WTC11 (cell line): ENCODE measurements at regions not wholly inside any gene's neighbourhood (a gene's known extent, or its start where the extent isn't known, plus 50 kb on each side); places are given as distances from the start of the nearest gene placed in this dataset.

Experiments
- ATAC-seq: fragments of 200-7000 bp; cut with Tn5 transposase; 2 replicates; pipeline ENCODE4 v1.10.0; 2021; ENCODE audit warnings: mild to moderate bottlenecking, moderate library complexity
- CTCF ChIA-PET: fragments of 300-600 bp; sonication (Branson Sonifier 250); formaldehyde crosslinking; loops from one replicate; lab custom pipeline; 2021; ENCODE audit warnings: antibody characterized with exemption; lab: Charles Lee
- POLR2A ChIA-PET: fragments of 350-600 bp; sonication (Branson Sonifier 250); formaldehyde crosslinking; loops from one replicate; lab custom pipeline; 2021; ENCODE audit warnings: antibody characterized with exemption; lab: Charles Lee
- DNase-seq: peaks from one replicate; pipeline ENCODE4 v3.0.0; 2021; ENCODE audit warnings: low spot score
- H3K27ac Mint-ChIP-seq: 2 replicates; pipeline ENCODE4 v1.8.0; 2021; ENCODE audit warnings: mixed read lengths
- H3K27me3 Mint-ChIP-seq: 2 replicates; pipeline ENCODE4 v1.8.0; 2021; ENCODE audit warnings: low read depth, mild to moderate bottlenecking, moderate library complexity, mixed read lengths
- H3K36me3 Mint-ChIP-seq: 2 replicates; pipeline ENCODE4 v1.8.0; 2021; ENCODE audit warnings: mixed read lengths
- H3K4me1 Mint-ChIP-seq: 2 replicates; pipeline ENCODE4 v1.8.0; 2022; ENCODE audit warnings: mixed read lengths
- H3K4me3 Mint-ChIP-seq: 2 replicates; pipeline ENCODE4 v1.8.0; 2021; ENCODE audit warnings: mild to moderate bottlenecking, moderate library complexity, mixed read lengths
- H3K9me3 Mint-ChIP-seq: 2 replicates; pipeline ENCODE4 v1.8.0; 2021; ENCODE audit warnings: mixed read lengths
- AFF4 ChIP-seq: sonication (generic); formaldehyde crosslinking; IDR thresholded peaks from 2 replicates; pipeline ENCODE4 v1.8.1; 2023; ENCODE audit warnings: mild to moderate bottlenecking, missing genetic modification reagents, borderline replicate concordance
- ARID4B ChIP-seq: sonication (generic); formaldehyde crosslinking; IDR thresholded peaks from 2 replicates; pipeline ENCODE4 v1.8.0; 2023; ENCODE audit warnings: missing genetic modification reagents, mild to moderate bottlenecking, borderline replicate concordance
- ATF2 ChIP-seq: sonication (generic); formaldehyde crosslinking; IDR thresholded peaks from 2 replicates; pipeline ENCODE4 v1.8.1; 2022; ENCODE audit warnings: low read depth, missing genetic modification reagents, borderline replicate concordance
- ATF6 ChIP-seq: sonication (generic); formaldehyde crosslinking; IDR thresholded peaks from 2 replicates; pipeline ENCODE4 v1.8.1; 2023; ENCODE audit warnings: mild to moderate bottlenecking, missing genetic modification reagents
- CREM ChIP-seq: sonication (generic); formaldehyde crosslinking; IDR thresholded peaks from 2 replicates; pipeline ENCODE4 v1.8.1; 2022; ENCODE audit warnings: mild to moderate bottlenecking, missing genetic modification reagents, moderate library complexity
- EMX1 ChIP-seq: fragments of 250-450 bp; sonication (Bioruptor Pico); IDR thresholded peaks from 2 replicates; pipeline ENCODE4 v1.8.0; 2021; ENCODE audit warnings: mild to moderate bottlenecking
- ERG ChIP-seq: fragments of 250-450 bp; sonication (Bioruptor Pico); IDR thresholded peaks from 2 replicates; pipeline ENCODE4 v1.8.0; 2021; ENCODE audit warnings: mild to moderate bottlenecking
- IRF2 ChIP-seq: sonication (generic); formaldehyde crosslinking; IDR thresholded peaks from 2 replicates; pipeline ENCODE4 v1.8.0; 2022; ENCODE audit warnings: low read depth, missing genetic modification reagents, borderline replicate concordance
- JUN ChIP-seq: sonication (generic); formaldehyde crosslinking; IDR thresholded peaks from 2 replicates; pipeline ENCODE4 v1.8.0; 2023; ENCODE audit warnings: mild to moderate bottlenecking, missing genetic modification reagents
- NFATC4 ChIP-seq: fragments of 250-450 bp; sonication (Bioruptor Pico); IDR thresholded peaks from 2 replicates; pipeline ENCODE4 v1.9.0; 2021; ENCODE audit warnings: mild to moderate bottlenecking
- NR3C1 ChIP-seq: sonication (generic); formaldehyde crosslinking; conservative IDR thresholded peaks from 2 replicates; pipeline ENCODE4 v1.8.1; 2023; ENCODE audit warnings: low read depth, mild to moderate bottlenecking, missing genetic modification reagents
- RELA ChIP-seq: sonication (generic); formaldehyde crosslinking; IDR thresholded peaks from 2 replicates; pipeline ENCODE4 v1.8.1; 2022; ENCODE audit warnings: missing genetic modification reagents, mild to moderate bottlenecking, borderline replicate concordance
- SMAD4 ChIP-seq: sonication (generic); formaldehyde crosslinking; IDR thresholded peaks from 2 replicates; pipeline ENCODE4 v1.8.0; 2022; ENCODE audit warnings: mild to moderate bottlenecking, missing genetic modification reagents
- TEAD4 ChIP-seq: sonication (generic); formaldehyde crosslinking; IDR thresholded peaks from 2 replicates; pipeline ENCODE4 v1.8.0; 2022; ENCODE audit warnings: mild to moderate bottlenecking, missing genetic modification reagents
- TP53 ChIP-seq: sonication (generic); formaldehyde crosslinking; IDR thresholded peaks from 2 replicates; pipeline ENCODE4 v1.8.1; 2023; ENCODE audit warnings: mild to moderate bottlenecking, missing genetic modification reagents
- USF2 ChIP-seq: sonication (generic); formaldehyde crosslinking; IDR thresholded peaks from 2 replicates; pipeline ENCODE4 v1.8.1; 2023; ENCODE audit warnings: mild to moderate bottlenecking, missing genetic modification reagents, moderate library complexity
- ZNF317 ChIP-seq: sonication (generic); formaldehyde crosslinking; IDR thresholded peaks from 2 replicates; pipeline ENCODE4 v1.8.1; 2023; ENCODE audit warnings: low read depth, mild to moderate bottlenecking, moderate library complexity, missing genetic modification reagents, borderline replicate concordance
- ZNF532 ChIP-seq: fragments of 250-450 bp; sonication (Bioruptor Pico); IDR thresholded peaks from 2 replicates; pipeline ENCODE4 v1.9.0; 2021; ENCODE audit warnings: mild to moderate bottlenecking, borderline replicate concordance

- ATAC-seq, result no peak
- H3K27me3 Mint-ChIP-seq, result peaks cover 2% of the 10 kb centered on the region; the same call in 1 of the 2 replicates
- TF ChIP-seq IRF2, result no peak
- no peak for TF ChIP-seq AFF4 (CRISPR knock-in tag)
- TF ChIP-seq EMX1, result no peak
- TF ChIP-seq ARID4B (CRISPR knock-in tag), result no peak
- TF ChIP-seq JUN, result no peak
- no peak for TF ChIP-seq ATF6 (CRISPR knock-in tag)
- TF ChIP-seq ERG (CRISPR knock-in tag), result no peak
- no peak for TF ChIP-seq RELA
- TF ChIP-seq CREM (CRISPR knock-in tag), result no peak
- no peak for TF ChIP-seq ZNF317 (CRISPR knock-in tag)
- no peak for TF ChIP-seq TEAD4 (CRISPR knock-in tag)
- TF ChIP-seq ATF2 (CRISPR knock-in tag), result no peak
- no peak for TF ChIP-seq SMAD4
- no peak for TF ChIP-seq TP53 (CRISPR knock-in tag)
- TF ChIP-seq USF2 (CRISPR knock-in tag), result no peak
- no peak for TF ChIP-seq ZNF532 (CRISPR knock-in tag)
- no peak for TF ChIP-seq NR3C1 (CRISPR knock-in tag)
- no peak for TF ChIP-seq NFATC4 (CRISPR knock-in tag)
- TF ChIP-seq, all 79 proteins: peak for 0
- CTCF ChIA-PET, result no interaction called here
- peaks cover 3% of the 10 kb centered on the region; the same call in 1 of the 2 replicates for H3K36me3 Mint-ChIP-seq
- no peak overlapping the region for H3K4me3 Mint-ChIP-seq
- no peak overlapping the region for H3K27ac Mint-ChIP-seq
- peaks cover 6% of the 10 kb centered on the region for H3K9me3 Mint-ChIP-seq
- POLR2A ChIA-PET, result no interaction called here
- DNase-seq, result no peak
- H3K4me1 Mint-ChIP-seq, result no peaks in the 10 kb centered on the region
Observed at GRCh38 chr11:130666781-130667251, 218.4 kb downstream of the ADAMTS15 start.
